Neural progenitor cell (in vitro differentiated cells): ENCODE measurements at regions not wholly inside any gene's neighbourhood (a gene's known extent, or its start where the extent isn't known, plus 50 kb on each side); places are given as distances from the start of the nearest gene placed in this dataset.

Experiments
- DNase-seq: peaks from one replicate; pipeline ENCODE4 v3.0.0-alpha.2; 2016; ENCODE audit warnings: low spot score
- H2AFZ ChIP-seq: fragments of 200-600 bp; sonication (generic); replicated peaks from 2 replicates; pipeline ENCODE4 v1.6.1; 2016; ENCODE audit warnings: antibody characterized with exemption
- H3F3A ChIP-seq: fragments of 200-600 bp; sonication (generic); 2 replicates; pipeline ENCODE4 v1.6.1; 2016; ENCODE audit warnings: antibody characterized with exemption, low read depth
- H3K27ac ChIP-seq: fragments of 200-600 bp; sonication (generic); 2 replicates; pipeline ENCODE4 v1.5.1; 2016; ENCODE audit warnings: mild to moderate bottlenecking
- H3K27me3 ChIP-seq: fragments of 200-600 bp; sonication (generic); 2 replicates; pipeline ENCODE4 v1.6.1; 2016; ENCODE audit warnings: mild to moderate bottlenecking, moderate library complexity
- H3K36me3 ChIP-seq: fragments of 200-600 bp; sonication (generic); 2 replicates; pipeline ENCODE4 v1.5.1; 2016
- H3K4me1 ChIP-seq: fragments of 200-600 bp; sonication (generic); 2 replicates; pipeline ENCODE4 v1.6.1; 2016; ENCODE audit warnings: mixed run types
- H3K4me2 ChIP-seq: fragments of 200-600 bp; sonication (generic); 2 replicates; pipeline ENCODE4 v1.6.1; 2016
- H3K4me3 ChIP-seq: fragments of 200-600 bp; sonication (generic); 2 replicates; pipeline ENCODE4 v1.5.1; 2016
- H3K79me2 ChIP-seq: fragments of 200-600 bp; sonication (generic); 2 replicates; pipeline ENCODE4 v1.6.1; 2016; ENCODE audit warnings: low read depth
- H3K9ac ChIP-seq: fragments of 200-600 bp; sonication (generic); 2 replicates; pipeline ENCODE4 v1.6.1; 2016
- H3K9me3 ChIP-seq: fragments of 200-600 bp; sonication (generic); 2 replicates; pipeline ENCODE4 v1.5.1; 2016; ENCODE audit warnings: low read depth
- H4K20me1 ChIP-seq: fragments of 200-600 bp; sonication (generic); 2 replicates; pipeline ENCODE4 v1.6.1; 2016; ENCODE audit warnings: low read depth
- H3K27ac Mint-ChIP-seq: 3 replicates; pipeline ENCODE4 v1.8.0; 2021; ENCODE audit warnings: mixed read lengths
- H3K27me3 Mint-ChIP-seq: 2 replicates; pipeline ENCODE4 v1.8.0; 2022; ENCODE audit warnings: low read depth, mild to moderate bottlenecking, inconsistent platforms, moderate library complexity, mixed read lengths; ENCODE audit not compliant: insufficient read depth
- H3K36me3 Mint-ChIP-seq: 3 replicates; pipeline ENCODE4 v1.8.0; 2021; ENCODE audit warnings: mixed read lengths
- H3K4me1 Mint-ChIP-seq: 3 replicates; pipeline ENCODE4 v1.8.0; 2021; ENCODE audit warnings: mixed read lengths
- H3K4me3 Mint-ChIP-seq: 3 replicates; pipeline ENCODE4 v1.8.0; 2021; ENCODE audit warnings: mild to moderate bottlenecking, moderate library complexity, mixed read lengths
- H3K9me3 Mint-ChIP-seq: 3 replicates; pipeline ENCODE4 v1.8.0; 2020; ENCODE audit warnings: mixed read lengths
- CTCF ChIP-seq: fragments of 200-600 bp; sonication (generic); IDR thresholded peaks from 2 replicates; pipeline ENCODE4 v1.5.1; 2017; ENCODE audit warnings: antibody characterized with exemption, mild to moderate bottlenecking
- EZH2 ChIP-seq: fragments of 200-600 bp; sonication (generic); IDR thresholded peaks from 2 replicates; pipeline ENCODE4 v1.6.1; 2017; ENCODE audit warnings: antibody characterized with exemption, mild to moderate bottlenecking, moderate library complexity
- EZH2phosphoT487 ChIP-seq: fragments of 200-600 bp; sonication (generic); IDR thresholded peaks from 2 replicates; pipeline ENCODE4 v1.6.1; 2017; ENCODE audit warnings: antibody characterized with exemption

- Histone ChIP-seq H3K9ac (no peak overlapping the region), H2AFZ (no peak overlapping the region), H3F3A (no peaks in the 10 kb centered on the region), H3K4me1 (peaks cover 5% of the 10 kb centered on the region), H3K4me2 (no peak overlapping the region), H3K9me3 (no peaks in the 10 kb centered on the region), H4K20me1 (no peaks in the 10 kb centered on the region), H3K27me3 (no peaks in the 10 kb centered on the region), H3K36me3 (no peaks in the 10 kb centered on the region), H3K4me3 (no peak overlapping the region), H3K79me2 (no peaks in the 10 kb centered on the region), H3K27ac (no peak overlapping the region)
- peaks cover 2% of the 10 kb centered on the region for H3K9me3 Mint-ChIP-seq
- no peak for DNase-seq
- H3K36me3 Mint-ChIP-seq, result no peaks in the 10 kb centered on the region
- peaks cover 12% of the 10 kb centered on the region for H3K4me1 Mint-ChIP-seq
- peaks cover 22% of the 10 kb centered on the region for H3K27me3 Mint-ChIP-seq
- H3K27ac Mint-ChIP-seq, result peak overlapping the region; percentile 51
- TF ChIP-seq CTCF (no peak), EZH2 (no peak), EZH2phosphoT487 (no peak)
- H3K4me3 Mint-ChIP-seq, result no peak overlapping the region
Measured at GRCh38 chr6:4352731-4353130, 217.4 kb upstream of the ECI2 start.

- no peak overlapping the region for H3K4me2 ChIP-seq
- H3K9me3 ChIP-seq, result no peaks in the 10 kb centered on the region
- no peaks in the 10 kb centered on the region for H4K20me1 ChIP-seq
- Mint-ChIP-seq H3K4me1 (peaks cover 12% of the 10 kb centered on the region), H3K9me3 (peaks cover 2% of the 10 kb centered on the region), H3K27me3 (peaks cover 22% of the 10 kb centered on the region), H3K27ac (no peak overlapping the region), H3K36me3 (no peaks in the 10 kb centered on the region), H3K4me3 (no peak overlapping the region)
- H3K79me2 ChIP-seq, result no peaks in the 10 kb centered on the region
- no peaks in the 10 kb centered on the region for H3F3A ChIP-seq
- H3K36me3 ChIP-seq, result no peaks in the 10 kb centered on the region
- no peaks in the 10 kb centered on the region for H3K27me3 ChIP-seq
- H3K4me3 ChIP-seq, result no peak overlapping the region
- H3K9ac ChIP-seq, result no peak overlapping the region
- peaks cover 5% of the 10 kb centered on the region for H3K4me1 ChIP-seq
- no peak overlapping the region for H2AFZ ChIP-seq
- no peak for TF ChIP-seq EZH2phosphoT487
- no peak for TF ChIP-seq CTCF
- TF ChIP-seq EZH2, result no peak
- no peak overlapping the region for H3K27ac ChIP-seq
- no peak for DNase-seq
Measured at GRCh38 chr6:4352322-4352669, 216.9 kb upstream of the ECI2 start.

- no peak overlapping the region for H3K27ac Mint-ChIP-seq
- Histone ChIP-seq H3K79me2 (no peaks in the 10 kb centered on the region), H3K4me3 (no peak overlapping the region), H2AFZ (no peak overlapping the region), H3F3A (no peaks in the 10 kb centered on the region), H3K27ac (no peak overlapping the region), H4K20me1 (no peaks in the 10 kb centered on the region), H3K9ac (no peak overlapping the region), H3K9me3 (no peaks in the 10 kb centered on the region), H3K4me1 (peaks cover 5% of the 10 kb centered on the region), H3K4me2 (no peak overlapping the region), H3K36me3 (no peaks in the 10 kb centered on the region), H3K27me3 (no peaks in the 10 kb centered on the region)
- peak; percentile 14 for DNase-seq
- H3K4me1 Mint-ChIP-seq, result peaks cover 12% of the 10 kb centered on the region
- peaks cover 2% of the 10 kb centered on the region for H3K9me3 Mint-ChIP-seq
- TF ChIP-seq CTCF (no peak), EZH2phosphoT487 (no peak), EZH2 (no peak)
- no peaks in the 10 kb centered on the region for H3K36me3 Mint-ChIP-seq
- H3K27me3 Mint-ChIP-seq, result peaks cover 18% of the 10 kb centered on the region
- no peak overlapping the region for H3K4me3 Mint-ChIP-seq
Measured at GRCh38 chr6:4351520-4352321, 216.3 kb upstream of the ECI2 start.
